COLO668 (cell line): ENCODE measurements at regions not wholly inside any gene's neighbourhood (a gene's known extent, or its start where the extent isn't known, plus 50 kb on each side); places are given as distances from the start of the nearest gene placed in this dataset.

Source experiments
- DNase-seq: peaks from one replicate; lab custom pipeline; 2025; ENCODE audit not compliant: unreplicated experiment; lab: John Stamatoyannopoulos, UW

- DNase-seq: no peak
Observed at GRCh38 chr9:87319656-87320055, 178.0 kb upstream of the DAPK1 start.

- no peak for DNase-seq
Observed at GRCh38 chr9:87320146-87320884, 177.4 kb upstream of the DAPK1 start.

GRCh38 chr9:87322840-87323635 is 174.6 kb upstream of the DAPK1 start:
- DNase-seq: no peak

- no peak for DNase-seq
Observed at GRCh38 chr9:87323928-87324327, 173.7 kb upstream of the DAPK1 start.

GRCh38 chr9:87324613-87325194 is 173.0 kb upstream of the DAPK1 start:
- DNase-seq: peak; percentile 5

- DNase-seq: no peak
Observed at GRCh38 chr9:87327575-87328125, 170.0 kb upstream of the DAPK1 start.

- DNase-seq: no peak
Observed at GRCh38 chr9:87333802-87334201, 163.9 kb upstream of the DAPK1 start.

- DNase-seq: no peak
Observed at GRCh38 chr9:87334366-87334765, 163.3 kb upstream of the DAPK1 start.

GRCh38 chr9:87336407-87336806 is 161.3 kb upstream of the DAPK1 start:
- no peak for DNase-seq

- DNase-seq: peak; percentile 48
Observed at GRCh38 chr9:87336914-87337333, 160.7 kb upstream of the DAPK1 start.

GRCh38 chr9:87337335-87338087 is 160.2 kb upstream of the DAPK1 start:
- DNase-seq: no peak

GRCh38 chr9:87338088-87338989 is 159.3 kb upstream of the DAPK1 start:
- no peak for DNase-seq

- no peak for DNase-seq
Observed at GRCh38 chr9:87340391-87340790, 157.3 kb upstream of the DAPK1 start.

- no peak for DNase-seq
Observed at GRCh38 chr9:87342743-87343142, 154.9 kb upstream of the DAPK1 start.

GRCh38 chr9:87343816-87344430 is 153.7 kb upstream of the DAPK1 start:
- no peak for DNase-seq

GRCh38 chr9:87346061-87346665 is 151.5 kb upstream of the DAPK1 start:
- no peak for DNase-seq

GRCh38 chr9:87350915-87351314 is 146.8 kb upstream of the DAPK1 start:
- DNase-seq: no peak

GRCh38 chr9:87353301-87353700 is 144.4 kb upstream of the DAPK1 start:
- DNase-seq: no peak

- DNase-seq: no peak
Observed at GRCh38 chr9:87354147-87354546, 143.5 kb upstream of the DAPK1 start.
